Heart left ventricle (tissue), 16 donors: ENCODE measurements at regions not wholly inside any gene's neighbourhood (a gene's known extent, or its start where the extent isn't known, plus 50 kb on each side); places are given as distances from the start of the nearest gene placed in this dataset.

Source experiments
- ATAC-seq, 4 donors: fragments of 200-7000 bp; cut with Tn5 transposase; one replicate each; pipeline ENCODE4 v1.9.1; 2020 to 2022; ENCODE audit warnings: moderate library complexity in 4 of 4, mild to moderate bottlenecking in 3 of 4, moderate number of reproducible peaks in 1 of 4
- DNase-seq, 5 donors: peaks; one replicate each; pipeline ENCODE4 v3.0.0-alpha.2; 2020
- H3K27ac ChIP-seq, 12 donors: fragments of 200-600 bp; sonication (generic) in 4 of 12; one replicate each; pipeline versions ENCODE4 v1.5.0 to v1.8.0; 2016 to 2022; ENCODE audit warnings: mild to moderate bottlenecking in 2 of 12
- H3K27me3 ChIP-seq, 9 donors: fragments of 200-600 bp; sonication (generic) in 2 of 9; one replicate each; pipeline versions ENCODE4 v1.5.1 to v1.8.0; 2016 to 2022; ENCODE audit warnings: mild to moderate bottlenecking in 3 of 9
- H3K36me3 ChIP-seq, 9 donors: fragments of 200-600 bp; sonication (generic) in 2 of 9; one replicate each; pipeline versions ENCODE4 v1.5.0 to v1.8.0; 2018 to 2022; ENCODE audit warnings: mild to moderate bottlenecking in 2 of 9
- H3K4me1 ChIP-seq, 12 donors: fragments of 200-600 bp; sonication (generic) in 4 of 12; one replicate each; pipeline versions ENCODE4 v1.5.0 to v1.8.0; 2016 to 2022; ENCODE audit warnings: mild to moderate bottlenecking in 3 of 12
- H3K4me3 ChIP-seq, 12 donors: fragments of 200-600 bp; sonication (generic) in 4 of 12; one replicate each; pipeline versions ENCODE4 v1.5.0 to v1.8.0; 2017 to 2022; ENCODE audit warnings: mild to moderate bottlenecking in 9 of 12, moderate library complexity in 4 of 12
- H3K9me3 ChIP-seq, 12 donors: fragments of 200-600 bp; sonication (generic) in 4 of 12; one replicate each; pipeline versions ENCODE4 v1.5.0 to v1.8.0; 2016 to 2022; ENCODE audit warnings: mild to moderate bottlenecking in 1 of 12
- POLR2A ChIP-seq, 2 donors: fragments of 450-650 bp; IDR thresholded peaks; one replicate each; pipeline ENCODE4 v1.6.1; 2017; ENCODE audit warnings: antibody characterized with exemption in 2 of 2, mild to moderate bottlenecking in 2 of 2, moderate library complexity in 2 of 2
- WGBS, 4 donors: extraction: QIAGEN DNeasy Blood & Tissue Kit in 2 of 4; methylation state at CpG; one replicate each; pipeline versions ENCODE4 v1.1.5 to v1.1.7; 2013 to 2018; 5-methylcytosine and 5-hydroxymethylcytosine counted together
- intact Hi-C, 10 donors: fragments of 100-400 bp; cut with DNase I; formaldehyde crosslinking; loops; one replicate each; pipeline versions ENCODE4 v1.11.1 to v1.14.2; 2022
- TF ChIP-seq, protein P1 (sequence below), 12 donors: fragments of 200-600 bp; sonication (generic) in 4 of 12; IDR thresholded peaks; one replicate each; pipeline versions ENCODE4 v1.5.0 to v1.8.0; 2018 to 2022; ENCODE audit warnings: antibody characterized with exemption in 12 of 12, mild to moderate bottlenecking in 5 of 12
- donor health status: ischemic (EF 13 %, LVEDD 7.1; RV severe dilation, severe dysfunction).
- donor health status: healthy with polysubstance abuse.
- donor health status: DM: no; HTN: yes; CAD: no.
- donor health status: DM: no; HTN: no; CAD: no.
- donor health status: ischemic (EF 25% LVEDD 6.9; RV normal size, moderate dysfunction).
- donor health status: ischemic (EF 25% LVEDD 5.7; RV mildly dilated, moderate dysfunction).
- donor health status: healthy.
- donor health status: DM: yes; HTN: yes; CAD: no.
- donor health status: ischemic (EF 35%, LVEDD 5.7; RV mildly dilated, moderate dysfunction).
- donor health status: nonischemic (EF 11% LVEDD 7.7; RV severe dilation, severe dysfunction).
- donor health status: DM: yes; HTN: yes; CAD: no.
- donor health status: PGD.
- donor health status: ischemic (EF 29% LVEDD 5.4; RV normal size, mild dysfunction).
- donor health status: nonischemic (EF 23%, LVEDD 6.1; RV moderate dilation, normal function).

- Histone ChIP-seq H3K4me1 (no peaks in the 10 kb centered on the region), H3K36me3 (no peaks in the 10 kb centered on the region), H3K27ac (no peak overlapping the region), H3K9me3 (no peaks in the 10 kb centered on the region), H3K27me3 (peaks cover 0 to 5% (median 0%) of the 10 kb centered on the region in 9 donors), H3K4me3 (no peak overlapping the region)
- DNase-seq (no peak), ATAC-seq (no peak)
- WGBS, 4 donors = 76 to 90% (median 82%) methylated on average over 2 of the region's 2 CpGs
- intact Hi-C loops = no loop called here
- no peak for TF ChIP-seq POLR2A (IDR thresholded peaks at IDR 0.05)
- TF ChIP-seq, protein P1, sequence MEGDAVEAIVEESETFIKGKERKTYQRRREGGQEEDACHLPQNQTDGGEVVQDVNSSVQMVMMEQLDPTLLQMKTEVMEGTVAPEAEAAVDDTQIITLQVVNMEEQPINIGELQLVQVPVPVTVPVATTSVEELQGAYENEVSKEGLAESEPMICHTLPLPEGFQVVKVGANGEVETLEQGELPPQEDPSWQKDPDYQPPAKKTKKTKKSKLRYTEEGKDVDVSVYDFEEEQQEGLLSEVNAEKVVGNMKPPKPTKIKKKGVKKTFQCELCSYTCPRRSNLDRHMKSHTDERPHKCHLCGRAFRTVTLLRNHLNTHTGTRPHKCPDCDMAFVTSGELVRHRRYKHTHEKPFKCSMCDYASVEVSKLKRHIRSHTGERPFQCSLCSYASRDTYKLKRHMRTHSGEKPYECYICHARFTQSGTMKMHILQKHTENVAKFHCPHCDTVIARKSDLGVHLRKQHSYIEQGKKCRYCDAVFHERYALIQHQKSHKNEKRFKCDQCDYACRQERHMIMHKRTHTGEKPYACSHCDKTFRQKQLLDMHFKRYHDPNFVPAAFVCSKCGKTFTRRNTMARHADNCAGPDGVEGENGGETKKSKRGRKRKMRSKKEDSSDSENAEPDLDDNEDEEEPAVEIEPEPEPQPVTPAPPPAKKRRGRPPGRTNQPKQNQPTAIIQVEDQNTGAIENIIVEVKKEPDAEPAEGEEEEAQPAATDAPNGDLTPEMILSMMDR (IDR thresholded peaks at IDR 0.05) = no peak
These were observed 120.1 kb downstream of the ABHD5 start for GRCh38 chr3:43810797-43811196.

DNA sequence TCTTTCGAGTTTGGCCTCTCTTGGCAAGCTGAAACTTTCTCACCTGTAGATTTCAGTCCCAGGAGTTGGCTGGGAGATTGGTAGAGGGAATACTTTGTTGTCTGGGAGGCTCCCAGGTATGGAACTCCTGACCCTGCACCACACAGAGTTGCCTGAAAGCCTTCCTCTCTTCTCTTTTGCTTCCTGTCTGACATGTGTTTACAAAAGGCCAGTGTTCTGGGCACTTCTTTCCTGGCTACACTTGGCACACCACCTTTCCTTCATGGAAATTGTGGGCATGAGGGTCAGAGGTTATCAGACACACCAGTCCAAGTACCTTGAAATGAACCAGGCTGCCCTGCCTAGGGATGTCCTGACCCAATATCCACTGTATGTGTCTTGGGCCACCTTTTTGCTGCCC is 123.7 kb downstream of the ABHD5 start:
- no peak overlapping the region for H3K27ac ChIP-seq
- ATAC-seq (no peak), DNase-seq (no peak)
- no peaks in the 10 kb centered on the region for H3K4me1 ChIP-seq
- 27 to 59% (median 56%) methylated on average over 1 of the region's 1 CpG for WGBS, 4 donors
- no peak overlapping the region for H3K4me3 ChIP-seq
- no peaks in the 10 kb centered on the region for H3K9me3 ChIP-seq
- H3K36me3 ChIP-seq = no peaks in the 10 kb centered on the region
- intact Hi-C loops = no loop called here
- H3K27me3 ChIP-seq = no peaks in the 10 kb centered on the region
- no peak for TF ChIP-seq POLR2A (IDR thresholded peaks at IDR 0.05)
- TF ChIP-seq, protein P1 (IDR thresholded peaks at IDR 0.05) = no peak

DNA sequence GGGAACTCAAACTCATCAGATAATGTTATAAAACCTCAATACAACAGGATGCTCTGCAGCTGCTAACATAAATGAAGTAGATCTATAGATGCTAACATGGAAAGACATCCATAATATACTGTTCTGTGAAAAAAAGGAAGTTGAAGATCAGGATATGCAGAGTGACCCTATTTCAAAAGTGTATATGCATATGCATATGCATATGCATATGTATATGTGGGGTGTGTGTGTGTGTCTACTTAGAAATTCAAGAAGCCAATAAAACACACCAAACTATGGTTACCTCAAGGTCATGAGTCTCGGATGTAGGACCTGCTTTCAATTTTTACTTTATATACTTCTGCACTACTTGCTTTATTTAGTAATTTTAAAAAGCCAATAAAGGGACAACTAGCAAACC is 125.6 kb downstream of the ABHD5 start:
- H3K4me3 ChIP-seq = no peak overlapping the region
- H3K36me3 ChIP-seq = no peaks in the 10 kb centered on the region
- no peak for TF ChIP-seq POLR2A (IDR thresholded peaks at IDR 0.05)
- TF ChIP-seq, protein P1 (IDR thresholded peaks at IDR 0.05) = no peak
- DNase-seq (no peak), ATAC-seq (no peak)
- intact Hi-C loops = no loop called here
- no peaks in the 10 kb centered on the region for H3K9me3 ChIP-seq
- no peaks in the 10 kb centered on the region for H3K4me1 ChIP-seq
- no peaks in the 10 kb centered on the region for H3K27me3 ChIP-seq
- H3K27ac ChIP-seq = no peak overlapping the region
- 87 to 89% (median 88%) methylated on average over 1 of the region's 1 CpG for WGBS, 4 donors

DNA sequence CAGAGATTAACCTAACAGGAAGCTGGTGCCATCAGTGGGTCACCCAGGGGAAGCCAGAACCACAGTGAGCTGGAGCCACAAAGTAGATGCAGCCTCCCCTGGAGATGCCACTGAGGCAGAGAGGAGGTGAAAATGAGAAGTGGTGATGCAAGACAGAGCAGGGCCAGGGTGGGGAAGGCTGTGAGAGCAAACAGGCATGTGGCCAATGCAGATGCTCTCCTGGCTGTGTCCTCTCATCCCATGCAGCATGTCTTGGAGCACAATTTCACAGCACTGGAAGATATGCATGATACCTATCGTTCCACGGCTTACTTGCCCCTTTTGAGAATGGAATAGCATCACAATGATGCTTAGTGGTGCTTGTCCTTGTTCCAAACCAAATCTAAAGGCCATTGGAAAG is 126.3 kb downstream of the ABHD5 start:
- no peaks in the 10 kb centered on the region for H3K4me1 ChIP-seq
- no peaks in the 10 kb centered on the region for H3K27me3 ChIP-seq
- intact Hi-C loops = no loop called here
- H3K36me3 ChIP-seq = no peaks in the 10 kb centered on the region
- ATAC-seq = no peak
- no peaks in the 10 kb centered on the region for H3K9me3 ChIP-seq
- H3K27ac ChIP-seq = no peak overlapping the region
- WGBS, 4 donors = 75 to 94% (median 77%) methylated on average over 2 of the region's 2 CpGs
- no peak overlapping the region for H3K4me3 ChIP-seq
- no peak for TF ChIP-seq POLR2A (IDR thresholded peaks at IDR 0.05)
- no peak for DNase-seq

- Histone ChIP-seq H3K27ac (no peak overlapping the region), H3K36me3 (no peaks in the 10 kb centered on the region), H3K4me1 (no peaks in the 10 kb centered on the region), H3K4me3 (no peak overlapping the region), H3K9me3 (no peaks in the 10 kb centered on the region), H3K27me3 (no peaks in the 10 kb centered on the region)
- ATAC-seq = no peak
- intact Hi-C loops = no loop called here
- 75 to 84% (median 80%) methylated on average over 2 of the region's 2 CpGs for WGBS, 4 donors
- no peak for DNase-seq
- TF ChIP-seq POLR2A (IDR thresholded peaks at IDR 0.05) = no peak
These were observed 127.1 kb downstream of the ABHD5 start for GRCh38 chr3:43817825-43818224.
